NCI-H2029 treated with DMSO at 0.1 percent for 48 hours (cell line): ENCODE measurements at regions not wholly inside any gene's neighbourhood (a gene's known extent, or its start where the extent isn't known, plus 50 kb on each side); places are given as distances from the start of the nearest gene placed in this dataset.
A peak's percentile ranks its signal among the peaks of the same experiment; 100 is the strongest.

Experiments
- DNase-seq: peaks from one replicate; lab custom pipeline; 2025; lab: John Stamatoyannopoulos, UW

DNA sequence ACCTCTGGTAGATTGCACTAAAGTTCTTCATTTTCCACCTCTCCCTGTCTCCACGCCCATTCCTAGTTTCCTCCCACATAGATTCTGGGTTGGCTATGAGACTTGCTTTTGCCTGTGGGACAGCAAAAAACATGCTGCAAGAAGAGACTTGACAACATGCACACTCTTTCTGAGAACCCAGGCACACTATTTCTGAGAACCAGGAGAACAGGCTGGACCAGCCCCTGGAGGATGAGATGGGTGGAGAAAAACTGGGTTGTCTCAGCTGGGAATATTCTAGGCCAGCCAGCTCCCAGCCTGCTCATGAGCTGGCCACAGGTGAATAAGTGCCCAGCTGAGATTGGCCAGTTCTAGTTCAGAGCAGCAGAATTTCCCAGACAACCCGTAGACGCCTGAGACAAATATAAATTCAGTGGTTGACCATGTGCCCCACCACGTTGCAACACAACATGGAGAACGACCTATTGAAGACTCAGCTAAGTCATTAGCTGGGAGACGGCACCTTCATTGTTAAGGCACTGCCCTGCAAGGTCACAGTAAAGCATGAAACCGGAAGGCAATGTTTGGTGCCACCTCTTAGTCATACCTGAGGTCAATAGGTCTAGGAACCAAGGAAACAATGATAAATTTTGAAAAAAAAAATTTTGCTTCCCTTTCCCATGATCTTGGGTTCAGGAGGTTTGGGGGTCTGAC, 92.7 kb upstream of the AKR1E2 start:
- no peak for DNase-seq

DNA sequence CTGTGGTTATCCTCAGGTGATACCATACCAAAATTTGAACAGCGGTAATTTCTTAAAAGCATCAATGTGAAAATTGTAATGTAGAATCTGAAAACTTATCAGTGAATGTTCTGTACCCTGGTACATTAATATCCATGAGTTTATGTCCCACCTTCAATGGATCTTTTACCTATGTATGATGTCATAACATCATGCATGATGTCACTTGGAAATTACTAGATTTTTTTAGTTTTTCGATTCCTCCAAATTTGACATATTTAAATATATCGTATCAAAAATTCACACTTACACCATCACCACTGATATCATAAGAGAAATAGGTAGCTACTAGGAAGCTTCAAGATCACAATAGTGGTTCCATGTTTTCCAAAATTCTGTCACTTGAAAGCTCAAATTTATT, 95.0 kb upstream of the AKR1E2 start:
- DNase-seq = no peak

DNA sequence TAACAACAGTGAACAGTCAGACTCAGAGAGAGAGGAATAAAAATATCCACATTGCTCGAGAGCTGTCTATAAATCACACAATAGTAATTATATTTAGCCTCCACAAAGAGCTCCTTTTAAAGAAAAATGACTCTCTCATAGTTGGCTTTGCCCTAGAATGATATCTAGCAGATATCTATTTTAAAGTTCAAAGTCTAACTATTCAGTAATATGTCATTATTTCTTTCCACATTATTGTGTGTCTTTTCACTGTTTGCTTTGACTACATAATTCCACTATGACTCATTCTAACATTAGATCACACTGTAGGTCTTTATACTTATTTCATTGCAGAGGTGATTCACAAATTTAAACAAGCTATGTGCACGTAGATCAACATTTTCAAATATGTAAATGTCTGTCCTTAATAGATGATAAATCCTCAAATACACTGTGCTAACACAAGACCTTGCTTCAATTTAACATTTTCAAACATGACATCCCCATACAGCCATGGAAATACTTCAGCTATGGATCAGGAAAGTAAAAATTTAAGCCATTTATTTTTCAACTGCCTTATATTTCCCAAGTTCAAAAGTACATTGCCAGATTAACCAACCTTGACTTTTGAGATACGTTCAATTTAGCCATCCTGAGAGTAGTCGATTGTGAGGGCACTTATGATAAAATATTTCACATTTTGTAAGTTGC, 99.9 kb upstream of the AKR1E2 start:
- DNase-seq = no peak

DNA sequence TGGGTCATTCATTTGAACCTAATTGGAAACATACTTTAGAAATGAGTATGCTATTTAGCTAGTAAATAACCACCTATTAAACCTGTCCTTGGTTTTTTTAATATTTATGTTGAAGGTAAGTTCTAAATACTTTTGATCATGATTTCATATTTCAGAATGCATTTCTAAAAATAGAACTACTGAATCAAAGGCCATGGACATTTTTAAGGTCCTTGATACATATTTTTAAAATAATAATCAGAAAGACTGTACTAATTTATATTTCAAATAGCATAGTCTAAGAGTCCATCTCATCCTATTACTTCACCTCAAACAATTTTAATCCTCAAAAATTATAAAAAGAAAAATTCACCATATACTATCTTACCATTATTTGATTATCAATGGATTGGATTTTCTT, 102.1 kb upstream of the AKR1E2 start:
- DNase-seq = no peak

DNA sequence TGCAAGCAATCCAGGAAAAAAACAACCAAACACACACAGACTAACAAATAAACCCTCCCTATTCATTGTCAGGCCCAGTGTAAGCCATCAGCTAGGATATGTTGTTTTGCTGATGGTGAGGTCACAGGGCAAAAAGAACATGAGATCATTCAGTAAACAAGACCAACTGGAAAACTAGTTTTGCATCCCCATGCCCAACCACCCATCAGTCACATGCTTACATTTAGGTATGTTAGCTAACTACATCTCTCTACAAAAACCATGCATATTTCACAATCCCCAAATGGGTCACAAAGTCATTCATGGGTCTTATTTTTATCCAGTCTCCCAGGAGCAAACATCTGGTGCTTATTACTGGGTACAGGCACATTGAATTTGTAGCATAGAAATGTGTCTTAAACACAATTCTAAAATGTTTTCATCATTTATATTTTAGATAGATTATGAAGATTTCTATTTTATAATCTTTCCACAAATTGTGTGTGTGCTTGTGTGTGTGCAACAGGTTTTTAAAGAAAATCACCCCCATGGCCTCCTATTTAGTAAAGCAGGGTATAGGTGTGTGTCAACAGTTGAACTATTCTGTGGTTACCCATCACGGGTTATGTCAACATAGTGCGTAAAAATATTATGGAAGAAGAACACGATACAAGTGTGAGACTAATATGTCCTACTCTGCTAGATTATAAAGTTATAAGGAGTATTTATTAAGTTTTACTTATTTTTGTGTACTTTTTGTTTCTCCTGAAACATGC, 103.8 kb upstream of the AKR1E2 start:
- no peak for DNase-seq

DNA sequence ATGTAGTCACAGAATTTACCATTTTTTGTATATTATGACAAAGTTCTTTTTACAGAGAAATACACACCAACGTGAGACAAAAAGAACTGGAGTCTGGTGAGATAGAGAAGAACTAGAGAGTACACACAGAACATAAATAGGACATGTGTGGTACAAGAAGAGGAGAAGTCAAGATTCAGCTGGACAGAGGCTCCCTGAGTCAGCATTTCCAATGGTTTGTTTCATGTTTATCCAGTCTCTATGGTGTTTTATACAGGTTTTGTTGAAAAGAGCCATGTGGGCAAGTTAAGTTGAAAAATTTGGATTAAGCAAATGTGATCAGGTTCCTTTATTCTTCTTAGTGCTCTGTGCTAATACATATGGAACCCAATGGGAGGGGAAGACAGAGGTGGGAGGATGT, 105.5 kb upstream of the AKR1E2 start:
- DNase-seq = no peak

DNA sequence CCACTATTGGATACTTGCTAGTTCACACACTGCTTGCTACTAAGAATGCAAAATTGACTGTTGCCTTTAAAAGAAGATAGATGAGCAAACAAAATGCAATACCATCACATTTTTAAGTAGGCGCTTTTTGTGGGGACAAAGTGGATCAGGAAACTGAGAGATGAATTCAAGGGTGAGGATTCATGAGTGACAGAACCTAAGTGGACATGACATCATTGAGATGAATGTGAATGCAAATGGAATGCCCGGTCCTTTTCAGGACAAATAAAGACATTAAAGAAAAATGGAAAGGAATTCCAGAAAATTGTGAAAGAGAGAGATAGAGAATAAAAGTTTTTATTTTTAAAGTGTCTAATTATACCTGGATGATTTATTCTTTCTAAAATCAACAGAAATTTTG, 106.3 kb upstream of the AKR1E2 start:
- no peak for DNase-seq

DNA sequence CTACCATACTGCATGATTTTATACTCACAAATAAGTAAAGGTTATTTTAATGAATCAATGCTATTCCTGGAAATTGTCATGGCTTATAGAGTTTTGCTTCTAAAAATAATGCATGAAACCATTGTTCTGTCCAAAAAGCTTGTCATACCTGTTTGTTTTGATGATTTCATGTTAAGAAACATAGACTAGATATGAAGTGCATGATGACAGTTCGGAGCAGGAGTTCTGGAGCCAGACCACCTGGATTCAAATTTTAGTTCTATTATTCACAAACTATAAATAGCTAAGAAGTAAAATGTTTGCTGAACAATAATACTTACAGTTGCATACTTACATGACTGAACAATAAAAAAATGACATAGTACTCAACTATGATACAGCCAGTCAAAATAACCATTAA, 107.0 kb upstream of the AKR1E2 start:
- no peak for DNase-seq

DNA sequence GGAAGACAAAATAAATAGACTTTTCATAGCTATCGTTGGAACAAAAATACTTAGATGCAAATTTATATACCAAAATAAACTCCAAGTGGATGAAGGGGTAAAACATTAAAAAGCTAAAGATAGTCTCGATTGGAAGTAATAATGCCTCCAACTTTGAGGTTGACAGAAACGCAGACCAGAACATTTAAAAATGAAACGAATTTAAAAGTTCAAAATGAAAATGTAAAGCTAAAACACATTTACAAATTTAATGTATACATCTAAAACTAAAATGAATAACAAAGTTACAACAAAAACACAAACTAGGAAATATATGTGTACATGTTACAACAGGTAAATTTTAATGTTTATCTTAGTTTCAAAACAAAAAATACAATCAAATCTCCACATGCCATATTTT, 107.5 kb upstream of the AKR1E2 start:
- DNase-seq = no peak

DNA sequence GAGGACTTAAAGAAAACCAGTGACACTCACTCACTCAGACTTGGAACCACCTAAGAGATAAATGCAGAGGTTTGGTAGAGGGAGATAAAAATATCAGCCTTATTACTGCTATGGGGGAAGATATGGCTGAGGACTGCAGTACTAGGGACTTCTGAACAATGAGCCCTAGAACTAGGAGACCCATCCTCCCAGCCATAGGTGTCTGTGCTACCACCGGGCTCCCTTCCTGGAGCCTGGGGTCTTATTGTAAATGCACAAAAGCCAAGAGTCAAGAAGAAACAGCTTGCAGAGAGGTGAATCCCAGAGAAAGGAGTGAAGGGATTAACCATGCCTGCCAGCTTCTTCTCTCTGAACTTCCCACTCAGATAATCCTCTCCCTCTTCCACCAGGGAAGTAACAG, 108.3 kb upstream of the AKR1E2 start:
- DNase-seq = no peak

DNA sequence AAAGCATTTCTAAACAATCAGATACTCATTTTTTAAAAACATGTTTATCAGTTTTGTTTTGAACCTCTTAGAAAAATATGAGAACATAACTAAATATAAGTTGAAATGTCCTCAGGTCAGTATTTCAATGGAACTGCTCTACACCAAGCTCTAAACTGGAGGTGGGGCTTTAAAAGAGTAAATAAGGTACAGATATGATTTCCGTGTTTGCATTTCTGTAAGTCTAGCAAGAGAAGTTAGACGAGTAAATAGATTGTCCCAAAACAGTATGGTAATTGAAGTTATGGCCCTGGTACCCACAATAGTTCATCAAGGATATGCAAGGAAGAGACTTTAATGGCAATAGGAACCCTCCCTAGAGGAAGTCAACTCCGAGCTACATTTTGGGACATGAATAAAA, 115.1 kb upstream of the AKR1E2 start:
- DNase-seq = no peak

DNA sequence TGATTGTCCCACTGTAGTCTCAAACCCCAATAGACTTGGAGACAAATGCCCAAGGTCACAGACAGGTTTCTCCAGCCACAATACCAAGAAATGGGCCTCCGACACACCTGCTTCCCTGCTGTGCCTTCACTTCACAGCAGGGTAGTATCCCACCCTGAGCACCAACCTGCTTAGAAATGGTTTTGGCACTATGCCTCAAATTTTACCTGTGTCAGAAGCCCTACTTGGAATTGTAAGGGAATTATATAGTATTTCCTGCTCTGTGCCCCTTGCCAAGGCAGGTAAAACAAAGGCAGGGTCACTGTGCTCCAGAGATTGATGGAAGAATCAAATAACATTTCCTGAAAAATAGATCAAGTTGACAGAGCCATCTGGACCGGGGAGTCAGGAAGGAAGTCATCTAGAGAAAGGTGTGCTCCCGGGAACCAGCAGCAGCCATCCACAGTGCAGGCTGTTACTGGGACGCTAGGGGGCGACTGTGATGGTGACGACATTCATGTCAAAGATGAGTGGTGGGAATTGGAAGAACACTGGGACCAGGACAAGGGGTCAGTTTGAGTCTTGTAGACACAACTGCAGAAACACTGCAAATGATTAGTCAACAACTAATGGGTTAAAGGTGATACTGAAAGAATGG, 117.8 kb upstream of the AKR1E2 start:
- DNase-seq = no peak

DNA sequence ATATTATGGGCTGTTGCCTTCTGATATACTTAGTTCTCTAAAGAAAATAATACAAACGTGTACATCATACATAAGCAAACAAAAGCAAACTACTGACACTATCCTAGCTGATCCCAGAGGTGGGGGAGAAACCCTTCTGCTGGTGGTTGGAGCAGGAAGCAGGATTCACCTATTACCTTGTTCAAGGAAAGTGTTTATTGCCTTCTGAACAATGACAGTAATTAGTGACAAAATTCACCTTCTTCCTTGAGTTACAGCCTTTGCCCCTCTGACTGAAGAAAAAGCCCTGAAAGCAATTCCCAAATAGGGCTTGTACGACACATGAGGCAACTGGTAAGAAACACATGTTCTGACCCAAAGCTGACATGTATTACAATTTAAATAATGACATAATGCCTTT, 118.8 kb upstream of the AKR1E2 start:
- DNase-seq = no peak

DNA sequence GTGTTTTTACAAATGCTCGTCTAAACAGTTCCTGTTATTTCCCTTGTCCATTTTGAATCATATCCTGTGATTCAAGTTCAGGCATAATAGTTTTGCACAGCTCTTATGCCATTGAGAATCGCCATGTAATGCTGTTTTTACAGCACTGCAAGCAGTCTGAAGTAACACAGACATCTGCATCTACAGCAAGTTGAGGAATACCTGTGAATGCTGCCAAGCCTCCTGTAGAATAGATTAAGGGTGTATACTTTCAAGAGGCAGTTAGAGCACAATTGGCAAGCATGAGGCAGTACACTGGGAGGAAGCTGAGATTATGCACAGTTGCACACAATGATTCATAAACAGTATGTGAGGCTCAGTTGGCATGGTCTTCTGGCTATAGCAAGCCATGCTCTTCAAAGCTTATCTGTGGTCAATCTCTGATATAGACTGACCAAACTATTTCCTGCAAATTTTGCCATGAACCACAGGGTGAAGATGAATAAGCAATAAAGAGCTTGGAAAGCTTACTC, 121.9 kb upstream of the AKR1E2 start:
- peak; percentile 33 for DNase-seq

DNA sequence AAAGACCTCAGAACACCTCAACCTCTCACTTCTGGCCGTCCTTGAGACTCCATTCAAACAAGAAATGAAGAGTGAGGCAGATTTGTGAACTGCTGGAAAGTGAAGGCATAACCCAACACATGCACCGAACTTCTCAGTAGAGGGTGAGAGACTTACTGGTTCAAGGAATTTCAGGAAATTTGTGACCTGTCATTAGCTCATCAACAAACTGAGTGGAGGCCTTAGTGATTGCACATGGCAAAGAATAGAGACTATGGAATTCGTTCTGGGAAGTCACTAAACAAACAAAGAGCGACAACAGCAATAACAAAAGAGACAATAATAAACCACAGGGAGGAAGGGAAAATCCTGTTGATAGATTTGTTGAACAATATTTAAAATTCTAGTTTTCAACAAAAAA, 125.0 kb upstream of the AKR1E2 start:
- DNase-seq = no peak

DNA sequence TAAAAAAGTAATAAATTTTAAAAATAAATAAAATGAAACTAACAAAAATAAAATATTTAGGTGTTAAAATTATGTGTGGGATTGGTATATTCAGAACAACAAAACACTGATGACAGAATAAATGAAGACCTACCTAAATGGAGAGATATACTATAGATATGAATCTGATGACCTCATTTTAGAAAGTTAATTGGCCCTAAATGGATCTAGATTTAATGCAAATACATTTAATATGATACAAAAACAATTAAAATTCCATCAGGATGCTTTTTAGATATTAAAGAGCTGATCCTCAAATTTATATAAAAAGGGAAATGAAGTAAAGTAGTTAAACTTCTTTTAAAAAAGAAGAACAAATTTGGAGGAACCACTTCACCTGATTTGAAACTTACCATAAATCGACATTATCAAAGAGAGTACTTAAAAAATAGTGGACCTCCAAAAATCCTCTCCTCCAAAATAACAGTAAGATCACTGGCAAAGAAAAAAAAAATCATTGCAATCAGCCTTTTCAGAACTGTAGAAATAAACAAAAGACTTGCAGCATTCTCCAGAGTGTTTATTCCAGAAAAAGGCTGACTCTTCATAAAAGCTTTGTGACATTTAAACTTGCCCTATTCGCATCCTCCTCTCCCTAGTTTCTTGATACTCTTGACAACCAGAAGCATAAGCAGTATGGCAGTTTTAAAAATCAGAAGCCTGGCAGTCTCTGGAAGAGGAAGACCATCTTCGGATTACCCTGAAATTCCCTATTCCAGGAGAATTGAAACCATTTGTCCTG, 125.9 kb upstream of the AKR1E2 start:
- DNase-seq = no peak

DNA sequence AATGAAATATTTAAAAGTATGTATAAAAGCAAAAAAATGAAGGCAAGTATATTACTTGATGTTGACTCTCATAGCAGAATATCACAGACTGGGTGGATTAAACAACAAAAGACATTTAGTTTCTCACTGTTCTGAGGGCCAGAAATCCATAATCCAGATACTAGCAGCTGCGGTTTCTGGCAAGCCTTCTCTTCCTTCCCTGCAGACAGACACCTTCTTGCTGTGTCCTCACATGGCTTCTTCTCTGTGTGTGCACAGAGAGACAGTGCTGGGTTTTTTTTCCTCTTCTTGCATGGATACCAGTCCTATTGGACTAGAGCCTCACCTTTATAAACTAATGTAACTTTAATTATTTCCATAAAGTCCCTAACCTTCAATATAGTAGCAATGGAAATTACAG, 127.9 kb upstream of the AKR1E2 start:
- DNase-seq = no peak

DNA sequence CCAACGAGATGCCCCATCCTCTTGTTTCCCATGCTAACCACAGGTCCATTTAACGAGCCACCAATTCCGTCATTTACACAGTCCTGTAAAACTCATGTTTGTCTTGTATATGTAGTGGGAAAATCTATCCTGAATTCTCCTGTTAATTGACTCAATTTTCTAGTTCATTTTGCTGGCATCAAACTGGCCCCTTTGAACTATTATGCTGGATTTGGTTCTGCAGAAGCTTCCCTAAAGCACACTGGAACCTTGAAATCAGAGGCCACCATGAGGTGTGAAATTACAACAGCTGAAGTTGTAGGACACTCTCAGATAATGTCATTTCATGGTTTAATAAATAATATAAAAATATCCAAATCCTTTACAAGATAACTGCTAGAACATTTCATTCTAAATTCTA, 129.8 kb upstream of the AKR1E2 start:
- no peak for DNase-seq

DNA sequence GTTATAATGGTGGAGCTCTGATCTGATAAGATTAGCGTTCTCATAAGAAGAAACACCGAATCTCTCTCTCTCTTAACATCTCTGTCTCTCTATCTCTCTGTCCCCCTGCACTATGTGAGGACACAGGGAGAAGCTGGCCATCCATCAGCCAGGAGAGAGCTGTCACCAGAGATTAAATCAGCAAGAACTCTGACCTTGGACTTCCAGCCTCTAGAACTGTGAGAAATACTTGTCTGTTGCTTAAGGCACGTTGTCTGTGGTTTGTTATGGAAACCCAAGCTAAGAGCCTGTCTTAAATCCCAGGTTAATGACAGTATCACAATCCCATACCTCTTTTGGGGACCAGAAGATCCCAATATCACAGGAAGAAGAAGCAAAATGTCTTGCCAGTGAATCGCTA, 132.0 kb upstream of the AKR1E2 start:
- DNase-seq = no peak

DNA sequence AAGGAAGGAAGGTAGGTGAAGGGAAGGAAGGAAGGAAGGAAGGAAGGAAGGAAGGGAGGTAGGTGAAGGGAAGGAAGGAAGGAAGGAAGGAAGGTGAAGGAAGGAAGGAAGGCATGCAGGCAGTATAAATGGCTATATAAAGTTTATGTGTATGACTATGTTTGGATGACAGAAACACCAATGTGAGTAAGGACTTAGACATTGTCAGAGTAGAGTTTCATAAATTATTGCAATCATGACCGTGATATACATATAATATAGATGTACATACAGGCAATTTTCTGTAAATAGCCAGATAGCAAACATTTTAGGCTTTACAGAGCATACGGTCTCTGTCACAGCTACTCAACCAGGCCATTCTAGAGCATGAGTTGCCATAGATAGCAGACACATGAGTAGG, 133.8 kb upstream of the AKR1E2 start:
- DNase-seq = no peak

DNA sequence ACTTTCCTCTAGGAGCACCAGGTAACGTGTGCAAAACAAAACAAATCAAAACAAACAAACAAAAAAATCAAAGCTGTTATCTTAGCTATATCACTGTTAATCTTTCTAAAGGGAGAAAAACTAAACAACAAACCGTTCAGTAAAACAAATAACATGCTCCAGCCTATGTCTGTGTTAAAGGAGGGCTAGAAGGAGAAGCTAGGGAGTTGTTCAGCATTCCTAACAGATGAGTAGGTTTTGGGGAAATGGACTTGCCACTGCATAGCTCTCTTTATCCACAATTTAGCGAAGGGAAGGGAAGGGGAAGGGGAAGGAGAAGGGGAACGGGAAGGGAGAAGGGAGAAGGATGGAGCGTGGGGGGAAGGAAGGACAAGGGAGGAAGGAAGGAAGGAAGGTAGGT, 134.2 kb upstream of the AKR1E2 start:
- DNase-seq = no peak

DNA sequence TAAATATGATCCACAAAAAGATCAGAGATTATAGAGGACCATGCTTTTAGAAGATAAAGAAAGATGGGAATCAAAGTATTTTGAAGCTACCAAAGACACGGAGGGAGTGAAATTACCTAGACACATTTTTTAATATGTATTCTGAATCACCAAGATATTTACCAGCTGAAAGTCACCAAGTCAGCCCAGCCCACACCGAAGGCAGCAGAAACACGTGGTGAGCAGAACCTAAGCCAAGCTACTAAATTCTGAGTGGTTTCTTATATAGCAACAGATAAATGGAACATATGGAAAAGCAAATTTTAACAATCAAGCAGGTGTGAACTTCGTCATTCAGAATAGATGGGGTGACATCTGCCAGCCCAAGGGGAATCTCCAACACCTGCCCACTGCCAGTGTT, 134.7 kb upstream of the AKR1E2 start:
- no peak for DNase-seq
